Stimulated activated CD4-positive, alpha-beta T cell treated with anti-CD3 and anti-CD28 coated beads, Interleukin-4, amount 100 ng/mL, for 4 hours (primary cell): ENCODE measurements at regions not wholly inside any gene's neighbourhood (a gene's known extent, or its start where the extent isn't known, plus 50 kb on each side); places are given as distances from the start of the nearest gene placed in this dataset.
A peak's percentile ranks its signal among the peaks of the same experiment; 100 is the strongest.
"Not testable (repeated sequence)": the region's sequence is repeated elsewhere in the genome, so short reads cannot be mapped to it uniquely, and the experiment has no call there.

ENCODE experiments used
- DNase-seq, 2 experiments: peaks; one replicate each; pipeline ENCODE4 v3.0.0-alpha.2; 2020

GRCh38 chr14:81971911-81972310, 438.3 kb upstream of the SEL1L start:
- DNase-seq, result no peak

DNA sequence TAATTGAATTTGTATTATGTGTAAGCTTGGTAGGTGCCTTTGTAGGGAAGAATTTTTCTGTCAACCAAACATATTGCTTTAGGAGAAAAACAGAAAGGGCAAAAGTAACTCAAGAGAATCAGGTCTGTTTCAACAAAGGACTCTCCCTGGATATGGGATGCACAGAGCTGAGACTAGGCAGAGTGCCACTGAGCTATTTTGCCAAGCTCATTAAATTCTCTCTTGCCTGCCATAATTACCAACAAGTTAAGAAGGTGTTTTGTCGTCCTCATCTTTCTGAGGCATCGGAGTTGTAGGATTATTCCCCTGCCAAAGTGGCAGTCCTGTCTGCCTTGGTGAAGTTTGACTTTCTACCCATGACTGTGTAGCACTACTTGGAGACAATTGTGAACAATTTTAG, 438.9 kb upstream of the SEL1L start:
- no peak for DNase-seq

DNA sequence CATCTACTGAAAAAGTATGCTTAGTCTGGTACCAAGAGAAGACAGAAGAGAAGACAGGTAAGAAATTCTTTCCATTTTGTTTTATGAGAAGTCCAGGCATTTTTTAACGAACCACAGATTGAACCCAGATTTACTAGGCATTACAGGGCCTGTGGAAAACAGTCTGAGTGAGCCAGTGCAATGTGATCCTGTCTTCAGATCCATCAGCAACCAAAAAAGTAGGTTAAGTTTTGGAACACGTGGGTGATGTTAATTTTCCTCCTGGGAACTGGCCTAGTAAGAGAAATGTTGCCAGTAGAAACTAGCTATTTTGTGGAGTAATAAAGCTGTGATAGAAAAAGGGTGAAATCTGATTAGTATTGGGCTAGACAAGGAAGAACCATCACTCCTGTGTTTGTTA, 440.9 kb upstream of the SEL1L start:
- DNase-seq, result no peak

DNA sequence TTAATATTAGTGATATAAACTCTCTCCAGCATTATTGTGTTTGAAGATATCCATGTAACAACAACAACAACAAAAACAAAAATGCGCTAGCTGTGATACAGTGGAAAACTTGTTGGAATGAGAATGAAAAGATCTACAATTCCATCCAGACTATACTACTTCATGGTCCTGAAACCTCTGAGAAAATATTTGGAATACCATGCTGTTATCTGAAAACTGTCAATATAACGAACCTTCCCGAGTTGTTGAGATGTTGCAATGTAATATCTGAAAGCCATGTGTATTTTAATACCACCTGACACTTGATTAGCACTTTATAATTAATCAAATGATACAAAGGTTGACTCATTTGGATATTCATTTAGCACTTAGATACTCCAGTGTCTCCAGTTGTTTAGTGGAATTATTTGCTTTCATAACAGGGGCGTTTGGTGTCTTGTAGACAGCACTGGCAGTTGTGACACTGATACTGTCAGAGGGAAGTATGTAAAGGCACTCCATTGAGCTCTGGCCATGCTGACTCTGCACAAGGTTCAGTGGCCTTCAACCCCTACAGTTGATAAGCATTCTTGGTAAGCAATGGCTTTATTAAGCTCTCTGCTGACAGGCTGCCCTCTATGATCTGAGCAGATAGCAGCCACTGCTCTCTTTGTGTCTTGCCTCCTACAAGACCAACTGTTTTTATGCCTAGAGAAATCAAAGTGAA, 447.1 kb upstream of the SEL1L start:
- DNase-seq, result no peak

- DNase-seq, result no peak
These were observed 447.6 kb upstream of the SEL1L start for GRCh38 chr14:81981307-81981675.

DNA sequence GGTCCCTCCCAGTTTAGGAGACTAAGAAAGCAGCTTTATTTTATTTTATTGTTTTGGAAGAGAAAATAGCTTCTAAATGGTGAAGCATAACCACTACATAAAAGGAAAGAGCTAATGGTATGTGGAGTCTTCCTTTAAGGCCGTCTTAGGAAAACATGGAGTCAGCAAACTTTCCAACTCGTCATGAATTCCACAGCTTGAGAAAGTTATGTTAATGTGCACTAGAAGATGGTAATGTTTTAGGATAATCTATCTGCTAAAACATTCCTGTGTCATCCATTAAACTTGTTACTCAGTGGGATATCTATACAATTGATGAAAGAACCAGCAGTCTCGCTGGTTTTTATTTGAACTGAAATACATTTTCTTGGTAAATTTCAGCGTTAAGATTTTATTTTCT, 448.4 kb upstream of the SEL1L start:
- DNase-seq, result no peak

GRCh38 chr14:81986005-81986404, 452.4 kb upstream of the SEL1L start:
- DNase-seq, result no peak

DNA sequence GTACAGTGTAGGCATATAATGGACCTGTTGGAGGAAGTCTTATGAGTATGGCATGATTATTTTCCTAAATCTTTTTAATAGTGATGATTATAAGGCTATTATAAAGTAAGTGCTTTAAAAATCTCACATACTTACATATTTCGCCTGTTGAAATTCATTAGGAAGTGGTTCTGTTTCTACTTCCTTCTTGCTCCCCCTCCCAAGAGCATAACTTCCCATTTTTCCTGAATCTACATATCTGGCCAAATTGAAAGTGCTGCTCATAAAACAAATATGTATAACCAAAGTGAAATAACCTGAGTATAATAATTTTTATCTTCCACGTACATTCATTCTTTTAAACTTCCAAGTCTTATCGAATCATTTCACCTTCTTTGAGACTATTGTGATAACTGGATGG, 455.6 kb upstream of the SEL1L start:
- DNase-seq, result no peak

DNA sequence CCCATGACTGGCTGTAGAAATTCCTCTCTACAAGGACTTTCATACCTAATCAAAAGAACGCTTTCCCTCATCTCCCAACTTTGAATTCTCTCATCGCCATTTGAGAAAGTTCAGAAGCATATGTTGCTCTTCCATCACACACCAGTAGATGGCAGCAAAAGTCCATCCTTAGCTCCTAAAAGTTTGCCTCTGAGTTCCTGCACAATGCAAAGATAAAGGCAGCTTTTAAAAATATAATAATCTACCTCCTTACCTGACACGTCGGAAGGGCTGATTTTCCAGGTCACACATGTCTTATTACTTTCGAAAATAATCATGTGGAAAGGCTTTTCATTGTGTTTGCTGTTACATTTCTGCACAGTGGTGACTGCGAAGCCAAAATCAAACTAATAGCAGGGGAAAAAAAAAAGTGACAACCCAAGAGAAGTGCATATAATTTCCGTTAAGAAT, 456.7 kb upstream of the SEL1L start:
- peak in 1 of 2 experiments; percentile 9 for DNase-seq

DNA sequence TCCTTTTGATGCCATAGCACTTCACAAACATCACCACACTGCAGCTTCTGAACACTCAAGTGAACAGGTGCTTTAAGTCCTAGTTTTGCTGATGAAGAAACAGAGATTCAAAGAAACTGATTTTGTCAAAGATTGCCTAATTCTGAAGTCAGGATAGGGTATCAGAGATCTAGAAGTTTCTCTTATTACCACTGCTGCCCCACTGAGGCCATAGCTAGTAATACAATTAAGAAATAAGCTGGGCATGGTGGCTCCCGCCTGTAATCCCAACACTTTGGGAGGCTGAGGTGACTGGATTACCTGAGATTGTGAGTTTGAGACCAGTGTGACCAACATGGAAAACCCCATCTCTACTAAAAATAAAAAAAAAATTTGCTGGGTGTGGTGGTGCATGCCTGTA, 458.3 kb upstream of the SEL1L start:
- DNase-seq, result no peak

DNA sequence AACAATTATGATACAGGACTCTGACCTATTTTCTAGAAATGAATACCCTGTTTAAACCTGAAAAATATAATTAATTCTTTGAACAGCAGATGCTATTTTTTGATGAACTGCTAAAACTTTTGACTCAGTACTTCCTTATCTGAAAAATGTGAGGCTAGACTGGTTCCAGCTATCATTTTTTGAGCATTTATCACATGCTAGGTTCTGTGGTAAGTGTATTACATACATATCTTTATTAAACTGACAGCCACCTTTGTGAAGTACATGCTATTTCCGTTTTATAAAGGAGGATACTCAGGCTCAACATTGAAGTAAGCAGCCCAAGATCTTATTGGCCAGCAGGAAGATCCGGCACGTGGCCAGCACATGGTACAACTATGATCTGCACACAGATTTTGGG, 459.8 kb upstream of the SEL1L start:
- no peak for DNase-seq

- no peak for DNase-seq
These were observed 469.8 kb upstream of the SEL1L start for GRCh38 chr14:82003426-82003825.

- DNase-seq, result no peak
These were observed 475.4 kb upstream of the SEL1L start for GRCh38 chr14:82009076-82009475.

GRCh38 chr14:82009993-82010392, 476.3 kb upstream of the SEL1L start:
- DNase-seq, result no peak

DNA sequence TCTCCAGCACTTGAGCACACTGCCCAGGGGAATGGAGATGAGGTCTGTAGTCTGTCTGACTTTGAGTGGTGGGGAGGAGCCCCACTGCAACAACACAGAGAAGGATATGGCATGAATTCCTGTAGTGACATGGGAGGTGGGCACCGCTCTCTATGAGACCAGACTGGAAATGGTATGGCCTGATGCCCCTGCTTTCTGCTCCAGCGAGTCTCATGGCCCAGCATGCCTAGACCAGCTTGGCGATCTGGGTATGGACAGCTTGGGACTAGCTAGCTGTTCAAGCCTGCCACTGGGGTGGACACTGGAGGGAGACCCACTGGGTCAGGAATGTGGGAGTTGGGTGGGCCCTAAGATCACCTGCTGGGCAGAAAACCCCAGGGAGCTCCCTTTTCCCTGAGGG, 477.8 kb upstream of the SEL1L start:
- no peak for DNase-seq

GRCh38 chr14:82029038-82029437, 495.4 kb upstream of the SEL1L start:
- DNase-seq, result no peak

- no peak for DNase-seq
These were observed 501.7 kb upstream of the SEL1L start for GRCh38 chr14:82035397-82035796.

- not testable (repeated sequence) for DNase-seq
These were observed 504.4 kb upstream of the SEL1L start for GRCh38 chr14:82038066-82038465.

DNA sequence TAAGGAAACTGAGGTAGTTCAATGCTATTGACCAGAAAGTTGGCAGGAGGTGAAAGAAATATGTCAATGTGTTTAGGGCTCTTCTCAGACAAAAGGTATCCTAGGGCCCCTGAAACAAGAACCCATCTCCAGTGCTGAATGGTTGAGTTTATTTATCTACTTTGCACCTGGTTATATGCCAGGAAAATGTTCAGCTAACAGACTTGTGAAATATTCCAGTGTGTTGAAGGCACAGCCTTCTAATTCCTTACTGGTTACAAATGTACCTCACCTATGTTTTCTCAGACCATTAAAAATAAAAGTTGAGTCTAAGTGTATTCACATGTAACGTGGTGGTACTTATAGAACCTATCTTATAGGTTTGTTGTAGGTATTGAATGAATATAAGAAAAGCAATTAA, 511.7 kb upstream of the SEL1L start:
- no peak for DNase-seq

DNA sequence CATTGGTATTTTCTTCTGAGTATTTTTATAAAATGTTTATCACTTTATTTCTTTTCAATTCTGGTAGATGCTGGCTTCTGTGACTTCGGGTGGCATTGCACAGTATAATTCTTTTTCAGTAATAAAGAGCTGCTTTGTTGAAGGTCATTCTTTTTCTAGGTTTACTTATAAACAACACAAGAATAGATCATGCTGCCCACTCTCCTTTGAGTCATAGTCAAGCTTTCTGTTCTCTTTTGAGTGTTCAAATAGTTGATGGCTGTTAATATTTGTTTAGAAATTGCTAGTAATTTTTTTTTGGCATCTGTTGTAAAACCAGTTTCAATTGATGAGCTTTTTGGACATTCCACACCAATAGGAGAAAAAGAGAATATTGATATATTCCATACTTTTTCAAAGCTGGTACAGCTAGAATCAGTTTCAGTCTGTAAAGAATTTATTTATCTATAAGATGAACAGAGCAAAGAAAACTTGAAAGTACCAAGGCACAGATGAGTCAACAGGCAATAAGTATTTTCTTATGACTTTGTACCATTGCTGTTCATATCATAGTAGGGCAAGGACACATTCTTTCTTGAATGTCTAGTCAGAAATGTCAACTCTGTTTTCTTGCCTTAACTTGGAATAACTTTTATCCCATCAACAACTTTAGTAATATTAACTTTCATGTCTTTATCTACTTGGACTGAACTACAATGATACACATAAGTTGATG, 513.0 kb upstream of the SEL1L start:
- no peak for DNase-seq

DNA sequence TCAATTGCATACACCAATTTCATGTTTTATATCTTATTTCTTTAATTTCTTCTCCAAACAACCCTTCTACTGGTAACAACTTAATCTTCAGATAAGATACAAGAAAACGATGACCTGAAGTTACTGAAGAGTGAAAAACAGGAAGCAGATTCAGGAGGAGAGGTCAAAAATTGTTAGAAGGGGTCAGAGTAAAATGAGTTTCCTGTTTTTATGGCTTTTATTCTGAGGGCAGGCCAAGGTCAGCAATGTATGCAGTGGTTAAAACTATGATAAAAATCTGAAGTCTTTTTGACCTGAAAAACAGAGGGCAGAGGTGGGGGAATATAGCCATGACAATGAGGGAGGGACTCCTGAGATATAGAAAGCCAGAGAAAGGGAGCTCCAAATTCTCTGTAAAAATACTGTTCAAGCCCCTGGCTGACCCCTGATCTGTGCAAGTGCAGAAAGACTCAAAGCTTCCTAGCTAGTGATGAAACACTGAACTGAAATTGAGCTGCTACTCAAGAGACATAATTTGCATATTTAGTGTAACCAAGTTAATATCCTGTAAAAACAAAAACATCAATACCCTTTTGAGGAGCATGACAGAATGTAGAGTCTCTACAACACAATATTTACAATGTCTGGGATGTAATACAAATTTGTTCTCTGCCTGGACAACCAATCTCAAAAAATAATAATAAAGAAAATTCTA, 514.3 kb upstream of the SEL1L start:
- DNase-seq, result no peak

- DNase-seq, result no peak
These were observed 519.1 kb upstream of the SEL1L start for GRCh38 chr14:82052778-82053177.

GRCh38 chr14:82055515-82056115, 522.0 kb upstream of the SEL1L start:
- no peak for DNase-seq

- DNase-seq, result no peak
These were observed 526.6 kb upstream of the SEL1L start for GRCh38 chr14:82060219-82060618.
